Fibroblast of upper back skin (primary cell): ENCODE measurements at regions not wholly inside any gene's neighbourhood (a gene's known extent, or its start where the extent isn't known, plus 50 kb on each side); places are given as distances from the start of the nearest gene placed in this dataset.

Experiments used
- DNase-seq: peaks from one replicate; pipeline ENCODE4 v3.0.0-alpha.2; 2013

- no peak for DNase-seq
These were observed 192.8 kb upstream of the CAMK1G start for GRCh38 chr1:209390764-209391163.

- DNase-seq, result peak; percentile 43
These were observed 191.7 kb upstream of the CAMK1G start for GRCh38 chr1:209391792-209392191.

- DNase-seq, result no peak
These were observed 188.3 kb upstream of the CAMK1G start for GRCh38 chr1:209395169-209395568.

- DNase-seq, result no peak
These were observed 186.1 kb upstream of the CAMK1G start for GRCh38 chr1:209397371-209397770.

- DNase-seq, result no peak
These were observed 185.6 kb upstream of the CAMK1G start for GRCh38 chr1:209397910-209398309.

- DNase-seq, result peak; percentile 91
These were observed 185.1 kb upstream of the CAMK1G start for GRCh38 chr1:209398313-209398991.

GRCh38 chr1:209399800-209400199 is 183.7 kb upstream of the CAMK1G start:
- no peak for DNase-seq

GRCh38 chr1:209400351-209401220 is 182.9 kb upstream of the CAMK1G start:
- DNase-seq, result no peak

- DNase-seq, result no peak
These were observed 180.8 kb upstream of the CAMK1G start for GRCh38 chr1:209402697-209403096.

- DNase-seq, result no peak
These were observed 179.6 kb upstream of the CAMK1G start for GRCh38 chr1:209403921-209404320.

GRCh38 chr1:209404577-209404976 is 178.9 kb upstream of the CAMK1G start:
- peak; percentile 49 for DNase-seq

- DNase-seq, result peak; percentile 90
These were observed 178.2 kb upstream of the CAMK1G start for GRCh38 chr1:209405183-209405814.

- peak; percentile 89 for DNase-seq
These were observed 177.3 kb upstream of the CAMK1G start for GRCh38 chr1:209406168-209406567.

GRCh38 chr1:209406595-209406994 is 176.9 kb upstream of the CAMK1G start:
- DNase-seq, result peak; percentile 89

GRCh38 chr1:209409780-209410179 is 173.7 kb upstream of the CAMK1G start:
- peak; percentile 94 for DNase-seq

- DNase-seq, result peak; percentile 54
These were observed 172.0 kb upstream of the CAMK1G start for GRCh38 chr1:209411491-209411929.

GRCh38 chr1:209412036-209412435 is 171.5 kb upstream of the CAMK1G start:
- peak; percentile 47 for DNase-seq

GRCh38 chr1:209412566-209412965 is 170.9 kb upstream of the CAMK1G start:
- DNase-seq, result no peak

GRCh38 chr1:209413062-209413461 is 170.5 kb upstream of the CAMK1G start:
- DNase-seq, result no peak

- no peak for DNase-seq
These were observed 168.6 kb upstream of the CAMK1G start for GRCh38 chr1:209414803-209415329.

- DNase-seq, result peak; percentile 74
These were observed 167.5 kb upstream of the CAMK1G start for GRCh38 chr1:209416039-209416438.

- no peak for DNase-seq
These were observed 166.8 kb upstream of the CAMK1G start for GRCh38 chr1:209416716-209417115.

- DNase-seq, result no peak
These were observed 165.8 kb upstream of the CAMK1G start for GRCh38 chr1:209417761-209418160.
